ENCODE measurements at regions not wholly inside any gene's neighbourhood (a gene's known extent, or its start where the extent isn't known, plus 50 kb on each side); places are given as distances from the start of the nearest gene placed in this dataset.

DNA sequence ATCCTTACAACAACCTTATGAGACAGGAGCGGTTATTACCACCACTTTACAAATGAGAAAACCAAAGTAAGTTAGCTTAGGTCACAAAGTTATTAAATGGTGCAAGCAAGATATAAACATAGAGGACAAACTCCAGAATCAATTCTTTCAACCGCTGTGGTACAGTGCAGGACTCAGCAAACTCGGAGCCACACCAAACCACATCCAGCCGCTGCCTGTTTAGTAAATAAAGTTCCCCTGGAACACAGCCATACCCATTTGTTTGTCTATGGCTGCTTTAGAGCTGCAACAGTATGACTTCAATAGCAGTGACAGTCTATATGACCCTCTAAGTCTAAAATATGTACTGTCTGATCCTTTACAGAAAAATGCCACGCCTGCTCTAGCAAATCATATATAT, 1567.2 kb upstream of the WWC1 start:
- no peaks in the 10 kb centered on the region for H3K4me1 ChIP-seq (ENCODE audit: control insufficient read depth in 1 of 2, insufficient read depth in 2 of 2, low read length in 2 of 2)
- H3K4me3 Mint-ChIP-seq: no peak overlapping the region

DNA sequence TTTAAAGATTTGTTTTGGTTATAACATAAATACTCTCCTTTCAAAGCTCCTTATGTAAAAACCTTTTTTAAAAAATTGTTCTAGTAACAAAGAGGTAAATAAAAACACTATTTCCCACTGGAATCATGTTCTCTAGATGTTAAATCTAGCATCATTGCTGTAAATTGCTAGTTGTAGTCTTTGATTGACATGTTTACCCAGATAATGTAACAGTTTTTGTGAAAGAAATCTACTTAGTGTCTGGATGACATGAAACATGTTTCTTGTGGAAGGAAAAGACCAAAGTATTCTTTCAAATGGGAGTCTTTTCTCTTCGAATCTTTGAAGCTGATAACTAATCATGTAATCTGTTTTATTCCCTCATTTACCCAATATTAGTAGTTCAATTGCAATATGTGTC, 1565.9 kb upstream of the WWC1 start:
- WGBS (ENCODE audit: insufficient coverage): no CpG with 5 or more reads among the region's 1 CpG
- Histone ChIP-seq H3K9ac (ENCODE audit: insufficient read depth, low read length, poor library complexity, severe bottlenecking) (no peak overlapping the region), H3K4me3 (replicated peaks in 1 of 3; ENCODE audit: low read depth in 2 of 3, low read length in 3 of 3) (no peak overlapping the region), H3K36me3 (replicated peaks in 1 of 2; ENCODE audit: control insufficient read depth in 1 of 2, insufficient read depth in 2 of 2, low read length in 2 of 2) (no peaks in the 10 kb centered on the region), H3K27me3 (ENCODE audit: control insufficient read depth in 2 of 2, insufficient read depth in 2 of 2, low read length in 2 of 2) (no peaks in the 10 kb centered on the region), H3K4me1 (ENCODE audit: control insufficient read depth in 1 of 2, insufficient read depth in 2 of 2, low read length in 2 of 2) (no peaks in the 10 kb centered on the region), H3K79me2 (ENCODE audit: insufficient read depth, low read length) (no peaks in the 10 kb centered on the region), H3K9me3 (replicated peaks in 1 of 2; ENCODE audit: control insufficient read depth in 1 of 2, insufficient read depth in 1 of 2, low read length in 2 of 2) (peaks cover 0 to 2% of the 10 kb centered on the region in 2 donors), H2AFZ (ENCODE audit: insufficient read depth, low read depth, low read length, poor library complexity, severe bottlenecking) (no peak overlapping the region), H3K4me2 (replicated peaks; ENCODE audit: extremely low read depth, low read length, poor library complexity, severe bottlenecking) (no peak overlapping the region), H4K20me1 (ENCODE audit: insufficient read depth, low read length) (no peaks in the 10 kb centered on the region), H3K27ac (ENCODE audit: low read depth in 1 of 2, low read length in 2 of 2) (no peak overlapping the region)
- Mint-ChIP-seq H3K36me3 (no peaks in the 10 kb centered on the region), H3K27me3 (ENCODE audit: low read depth in 3 of 3) (no peaks in the 10 kb centered on the region), H3K4me1 (no peaks in the 10 kb centered on the region), H3K27ac (no peak overlapping the region), H3K4me3 (no peak overlapping the region), H3K9me3 (peaks cover 0 to 9% (median 2%) of the 10 kb centered on the region in 7 donors)
- intact Hi-C loops (cut with micrococcal nuclease): no loop called here
- TF ChIP-seq, protein P1, sequence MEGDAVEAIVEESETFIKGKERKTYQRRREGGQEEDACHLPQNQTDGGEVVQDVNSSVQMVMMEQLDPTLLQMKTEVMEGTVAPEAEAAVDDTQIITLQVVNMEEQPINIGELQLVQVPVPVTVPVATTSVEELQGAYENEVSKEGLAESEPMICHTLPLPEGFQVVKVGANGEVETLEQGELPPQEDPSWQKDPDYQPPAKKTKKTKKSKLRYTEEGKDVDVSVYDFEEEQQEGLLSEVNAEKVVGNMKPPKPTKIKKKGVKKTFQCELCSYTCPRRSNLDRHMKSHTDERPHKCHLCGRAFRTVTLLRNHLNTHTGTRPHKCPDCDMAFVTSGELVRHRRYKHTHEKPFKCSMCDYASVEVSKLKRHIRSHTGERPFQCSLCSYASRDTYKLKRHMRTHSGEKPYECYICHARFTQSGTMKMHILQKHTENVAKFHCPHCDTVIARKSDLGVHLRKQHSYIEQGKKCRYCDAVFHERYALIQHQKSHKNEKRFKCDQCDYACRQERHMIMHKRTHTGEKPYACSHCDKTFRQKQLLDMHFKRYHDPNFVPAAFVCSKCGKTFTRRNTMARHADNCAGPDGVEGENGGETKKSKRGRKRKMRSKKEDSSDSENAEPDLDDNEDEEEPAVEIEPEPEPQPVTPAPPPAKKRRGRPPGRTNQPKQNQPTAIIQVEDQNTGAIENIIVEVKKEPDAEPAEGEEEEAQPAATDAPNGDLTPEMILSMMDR (IDR thresholded peaks at IDR 0.05): no peak
- DNase-seq: no peak

More for the DNA sequence above, 1567.2 kb upstream of the WWC1 start:
- Histone ChIP-seq H3K4me2 (replicated peaks; ENCODE audit: extremely low read depth, low read length, poor library complexity, severe bottlenecking) (no peak overlapping the region), H4K20me1 (ENCODE audit: insufficient read depth, low read length) (no peaks in the 10 kb centered on the region), H3K9me3 (replicated peaks in 1 of 2; ENCODE audit: control insufficient read depth in 1 of 2, insufficient read depth in 1 of 2, low read length in 2 of 2) (peaks cover 4 to 9% of the 10 kb centered on the region in 2 donors), H3K9ac (ENCODE audit: insufficient read depth, low read length, poor library complexity, severe bottlenecking) (no peak overlapping the region), H3K4me3 (replicated peaks in 1 of 3; ENCODE audit: low read depth in 2 of 3, low read length in 3 of 3) (no peak overlapping the region), H3K27ac (ENCODE audit: low read depth in 1 of 2, low read length in 2 of 2) (no peak overlapping the region), H2AFZ (ENCODE audit: insufficient read depth, low read depth, low read length, poor library complexity, severe bottlenecking) (no peak overlapping the region), H3K36me3 (replicated peaks in 1 of 2; ENCODE audit: control insufficient read depth in 1 of 2, insufficient read depth in 2 of 2, low read length in 2 of 2) (no peaks in the 10 kb centered on the region), H3K79me2 (ENCODE audit: insufficient read depth, low read length) (no peaks in the 10 kb centered on the region), H3K27me3 (ENCODE audit: control insufficient read depth in 2 of 2, insufficient read depth in 2 of 2, low read length in 2 of 2) (no peaks in the 10 kb centered on the region)
- intact Hi-C loops (cut with micrococcal nuclease): no loop called here
- Mint-ChIP-seq H3K36me3 (no peaks in the 10 kb centered on the region), H3K4me1 (no peaks in the 10 kb centered on the region), H3K27me3 (ENCODE audit: low read depth in 3 of 3) (no peaks in the 10 kb centered on the region), H3K27ac (no peak overlapping the region), H3K9me3 (peaks cover 0 to 11% (median 2%) of the 10 kb centered on the region in 7 donors)
- 93% methylated on average over 2 of the region's 5 CpGs for WGBS (ENCODE audit: insufficient coverage)
- TF ChIP-seq, protein P1 (IDR thresholded peaks at IDR 0.05): no peak
- no peak for DNase-seq

All from CD14-positive monocyte (primary cell).